HCT116 (cell line): ENCODE measurements at regions not wholly inside any gene's neighbourhood (a gene's known extent, or its start where the extent isn't known, plus 50 kb on each side); places are given as distances from the start of the nearest gene placed in this dataset.

Experiments used
- ATAC-seq: fragments of 200-7000 bp; cut with Tn5 transposase; 2 replicates; pipeline ENCODE4 v1.9.1; 2020; ENCODE audit warnings: mild to moderate bottlenecking, moderate library complexity
- BruUV-seq: library from RNA; stranded (reverse); fragments of 400-500 nt; replicated peaks from 2 replicates; lab custom pipeline; 2021; lab: Mats Ljungman, UMichigan
- CTCF ChIA-PET: fragments of 300-600 bp; sonication (Branson Sonifier 250); formaldehyde crosslinking; loops from one replicate; lab custom pipeline; 2021; ENCODE audit warnings: antibody characterized with exemption; lab: Charles Lee
- POLR2A ChIA-PET: fragments of 300-600, 350-600 bp; sonication (Branson Sonifier 250); formaldehyde crosslinking; loops from one replicate; lab custom pipeline; 2021; ENCODE audit warnings: antibody characterized with exemption; lab: Charles Lee
- RAD21 ChIA-PET, 2 experiments: fragments of 300-600 bp; sonication (Branson Sonifier 250); formaldehyde crosslinking; loops; one replicate each; lab custom pipeline; 2023; ENCODE audit warnings: low total read pairs in 2 of 2; ENCODE audit not compliant: uncharacterized antibody in 2 of 2, unreplicated experiment in 2 of 2, low non-redundant PET in 1 of 2; lab: Charles Lee
- DNase-seq: peaks from one replicate; pipeline ENCODE4 v3.0.0-alpha.2; 2010; ENCODE audit warnings: low read depth, low spot score
- H2AFZ ChIP-seq: fragments of 200-600 bp; shearing (Covaris generic), sonication (generic); 2 replicates; pipeline ENCODE4 v1.6.1; 2017; ENCODE audit warnings: low read depth, mixed run types, mixed read lengths, antibody characterized with exemption, low read length; ENCODE audit not compliant: poor library complexity, severe bottlenecking
- H3K27ac ChIP-seq: 2 replicates; pipeline ENCODE4 v1.5.1; 2012; ENCODE audit warnings: low read depth, low read length
- H3K27me3 ChIP-seq: fragments of 200-600 bp; sonication (generic); 2 replicates; pipeline ENCODE4 v1.6.1; 2016; ENCODE audit warnings: mixed run types, low read length, mixed read lengths; ENCODE audit not compliant: insufficient read depth
- H3K36me3 ChIP-seq, 2 experiments: fragments of 200-500 bp in 1 of 2; fragments of 200-600 bp in 1 of 2; sonication (Bioruptor generic) in 1 of 2; sonication (generic) in 1 of 2; 2 replicates each; pipeline versions ENCODE4 v1.5.1 to v1.6.1; 2014 to 2016; ENCODE audit warnings: low read length in 2 of 2, inconsistent platforms in 1 of 2, mixed read lengths in 1 of 2, mixed run types in 1 of 2; ENCODE audit not compliant: insufficient read depth in 2 of 2, control insufficient read depth in 1 of 2
- H3K4me1 ChIP-seq, 2 experiments: fragments of 200-600 bp in 1 of 2; sonication (generic) in 1 of 2; 2 replicates each; pipeline versions ENCODE4 v1.5.1 to v1.6.1; 2012 to 2017; ENCODE audit warnings: low read length in 2 of 2, inconsistent platforms in 1 of 2, mild to moderate bottlenecking in 1 of 2, mixed read lengths in 1 of 2, mixed run types in 1 of 2, moderate library complexity in 1 of 2; ENCODE audit not compliant: insufficient read depth in 2 of 2, control insufficient read depth in 1 of 2
- H3K4me2 ChIP-seq: fragments of 200-600 bp; sonication (generic); 2 replicates; pipeline ENCODE4 v1.6.1; 2017; ENCODE audit warnings: mixed run types, low read length, mixed read lengths
- H3K4me3 ChIP-seq, 2 experiments: fragments of 200-600 bp in 1 of 2; sonication (generic) in 1 of 2; replicated peaks in 1 of 2; 2 replicates each; pipeline ENCODE4 v1.5.1; 2011 to 2016; ENCODE audit warnings: low read length in 2 of 2, control low read depth in 1 of 2, low read depth in 1 of 2, mild to moderate bottlenecking in 1 of 2, mixed read lengths in 1 of 2, mixed run types in 1 of 2
- H3K79me2 ChIP-seq: fragments of 200-600 bp; sonication (generic); 2 replicates; pipeline ENCODE4 v1.6.1; 2017; ENCODE audit warnings: mild to moderate bottlenecking, mixed run types, low read length, moderate library complexity, mixed read lengths; ENCODE audit not compliant: insufficient read depth
- H3K9ac ChIP-seq: fragments of 200-600 bp; sonication (generic); 2 replicates; pipeline ENCODE4 v1.6.1; 2016; ENCODE audit warnings: low read length, mixed read lengths
- H3K9me2 ChIP-seq: fragments of 200-600 bp; sonication (generic), shearing (Covaris generic); 2 replicates; pipeline ENCODE4 v1.6.1; 2017; ENCODE audit warnings: mixed run types, mild to moderate bottlenecking, moderate library complexity; ENCODE audit not compliant: insufficient read depth
- H3K9me3 ChIP-seq, 2 experiments: fragments of 200-500 bp in 1 of 2; fragments of 200-600 bp in 1 of 2; sonication (Bioruptor generic) in 1 of 2; sonication (generic) in 1 of 2; 2 replicates each; pipeline ENCODE4 v1.6.1; 2014 to 2017; ENCODE audit warnings: low read length in 2 of 2, mixed read lengths in 2 of 2, inconsistent platforms in 1 of 2, low read depth in 1 of 2, mild to moderate bottlenecking in 1 of 2, mixed run types in 1 of 2, moderate library complexity in 1 of 2; ENCODE audit not compliant: control insufficient read depth in 1 of 2, insufficient read depth in 1 of 2
- H4K20me1 ChIP-seq: fragments of 200-600 bp; sonication (generic), shearing (Covaris generic); 2 replicates; pipeline ENCODE4 v1.6.1; 2017; ENCODE audit warnings: mixed run types, mild to moderate bottlenecking, moderate library complexity; ENCODE audit not compliant: insufficient read depth
- CBX3 ChIP-seq: IDR thresholded peaks from 2 replicates; pipeline ENCODE4 v1.6.1; 2012; ENCODE audit warnings: low read depth
- RAD21 ChIP-seq: IDR thresholded peaks from 2 replicates; pipeline ENCODE4 v1.6.1; 2012; ENCODE audit warnings: low read depth, mild to moderate bottlenecking
- intact Hi-C: fragments of 100-400 bp; cut with micrococcal nuclease; formaldehyde crosslinking; loops from 2 replicates; pipeline ENCODE4 v1.10.0; 2022
- TF ChIP-seq, protein P1 (sequence below): IDR thresholded peaks from 2 replicates; pipeline ENCODE4 v1.6.1; 2012; ENCODE audit warnings: low read depth
- TF ChIP-seq, protein P2 (sequence below): IDR thresholded peaks from 2 replicates; pipeline ENCODE4 v1.6.1; 2012

DNA sequence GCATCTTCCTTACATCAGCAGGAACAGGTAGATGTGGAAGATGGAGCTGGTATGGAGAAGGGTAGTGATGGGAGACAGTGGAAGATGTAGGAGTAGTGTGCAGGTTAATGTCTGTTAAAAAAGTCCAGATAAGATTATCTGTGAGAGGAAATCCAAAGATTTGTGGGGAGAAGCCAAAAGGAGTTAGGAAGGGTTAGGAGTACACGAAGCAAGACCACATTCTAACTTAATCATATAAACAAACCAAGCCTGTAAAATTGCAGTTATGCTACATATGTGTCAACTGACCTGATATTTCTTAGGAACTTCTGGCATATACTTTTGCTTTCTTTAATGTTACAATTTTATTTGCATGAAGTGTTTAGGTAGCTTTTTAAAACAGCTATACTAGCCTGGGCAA is 142.1 kb upstream of the DMRT1 start:
- intact Hi-C loops: no loop called here
- CTCF ChIA-PET: no interaction called here

More for the DNA sequence above, 142.1 kb upstream of the DMRT1 start:
- Histone ChIP-seq H3K27me3 (no peaks in the 10 kb centered on the region), H3K4me3 (no peak overlapping the region), H3K79me2 (no peaks in the 10 kb centered on the region), H3K9me2 (no peaks in the 10 kb centered on the region), H3K9me3 (no peaks in the 10 kb centered on the region), H3K4me1 (peaks cover 4 to 5% of the 10 kb centered on the region in 2 experiments; a peak in 2 of 4 replicates), H4K20me1 (no peaks in the 10 kb centered on the region), H3K4me2 (no peak overlapping the region), H3K36me3 (no peaks in the 10 kb centered on the region), H3K27ac (no peak overlapping the region), H2AFZ (no peak overlapping the region), H3K9ac (no peak overlapping the region)
- BruUV-seq: no TSS peak
- DNase-seq: no peak
- ATAC-seq: no peak
- POLR2A ChIA-PET: no interaction called here
- TF ChIP-seq CBX3 (no peak), RAD21 (no peak)
- TF ChIP-seq, protein P1, sequence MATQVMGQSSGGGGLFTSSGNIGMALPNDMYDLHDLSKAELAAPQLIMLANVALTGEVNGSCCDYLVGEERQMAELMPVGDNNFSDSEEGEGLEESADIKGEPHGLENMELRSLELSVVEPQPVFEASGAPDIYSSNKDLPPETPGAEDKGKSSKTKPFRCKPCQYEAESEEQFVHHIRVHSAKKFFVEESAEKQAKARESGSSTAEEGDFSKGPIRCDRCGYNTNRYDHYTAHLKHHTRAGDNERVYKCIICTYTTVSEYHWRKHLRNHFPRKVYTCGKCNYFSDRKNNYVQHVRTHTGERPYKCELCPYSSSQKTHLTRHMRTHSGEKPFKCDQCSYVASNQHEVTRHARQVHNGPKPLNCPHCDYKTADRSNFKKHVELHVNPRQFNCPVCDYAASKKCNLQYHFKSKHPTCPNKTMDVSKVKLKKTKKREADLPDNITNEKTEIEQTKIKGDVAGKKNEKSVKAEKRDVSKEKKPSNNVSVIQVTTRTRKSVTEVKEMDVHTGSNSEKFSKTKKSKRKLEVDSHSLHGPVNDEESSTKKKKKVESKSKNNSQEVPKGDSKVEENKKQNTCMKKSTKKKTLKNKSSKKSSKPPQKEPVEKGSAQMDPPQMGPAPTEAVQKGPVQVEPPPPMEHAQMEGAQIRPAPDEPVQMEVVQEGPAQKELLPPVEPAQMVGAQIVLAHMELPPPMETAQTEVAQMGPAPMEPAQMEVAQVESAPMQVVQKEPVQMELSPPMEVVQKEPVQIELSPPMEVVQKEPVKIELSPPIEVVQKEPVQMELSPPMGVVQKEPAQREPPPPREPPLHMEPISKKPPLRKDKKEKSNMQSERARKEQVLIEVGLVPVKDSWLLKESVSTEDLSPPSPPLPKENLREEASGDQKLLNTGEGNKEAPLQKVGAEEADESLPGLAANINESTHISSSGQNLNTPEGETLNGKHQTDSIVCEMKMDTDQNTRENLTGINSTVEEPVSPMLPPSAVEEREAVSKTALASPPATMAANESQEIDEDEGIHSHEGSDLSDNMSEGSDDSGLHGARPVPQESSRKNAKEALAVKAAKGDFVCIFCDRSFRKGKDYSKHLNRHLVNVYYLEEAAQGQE: no peak
- TF ChIP-seq, protein P2, sequence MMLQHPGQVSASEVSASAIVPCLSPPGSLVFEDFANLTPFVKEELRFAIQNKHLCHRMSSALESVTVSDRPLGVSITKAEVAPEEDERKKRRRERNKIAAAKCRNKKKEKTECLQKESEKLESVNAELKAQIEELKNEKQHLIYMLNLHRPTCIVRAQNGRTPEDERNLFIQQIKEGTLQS: no peak
- RAD21 ChIA-PET: no interaction called here
